ENCODE measurements at regions not wholly inside any gene's neighbourhood (a gene's known extent, or its start where the extent isn't known, plus 50 kb on each side); places are given as distances from the start of the nearest gene placed in this dataset.

GRCh38 chr21:38878379-38879179, 72.8 kb downstream of the ETS2 start:
- no peak for DNase-seq
- no peaks in the 10 kb centered on the region for H3K27me3 ChIP-seq
- H3K4me1 ChIP-seq, result peaks cover 12% of the 10 kb centered on the region; the same call in 1 of the 2 replicates
- TF ChIP-seq, protein P1, sequence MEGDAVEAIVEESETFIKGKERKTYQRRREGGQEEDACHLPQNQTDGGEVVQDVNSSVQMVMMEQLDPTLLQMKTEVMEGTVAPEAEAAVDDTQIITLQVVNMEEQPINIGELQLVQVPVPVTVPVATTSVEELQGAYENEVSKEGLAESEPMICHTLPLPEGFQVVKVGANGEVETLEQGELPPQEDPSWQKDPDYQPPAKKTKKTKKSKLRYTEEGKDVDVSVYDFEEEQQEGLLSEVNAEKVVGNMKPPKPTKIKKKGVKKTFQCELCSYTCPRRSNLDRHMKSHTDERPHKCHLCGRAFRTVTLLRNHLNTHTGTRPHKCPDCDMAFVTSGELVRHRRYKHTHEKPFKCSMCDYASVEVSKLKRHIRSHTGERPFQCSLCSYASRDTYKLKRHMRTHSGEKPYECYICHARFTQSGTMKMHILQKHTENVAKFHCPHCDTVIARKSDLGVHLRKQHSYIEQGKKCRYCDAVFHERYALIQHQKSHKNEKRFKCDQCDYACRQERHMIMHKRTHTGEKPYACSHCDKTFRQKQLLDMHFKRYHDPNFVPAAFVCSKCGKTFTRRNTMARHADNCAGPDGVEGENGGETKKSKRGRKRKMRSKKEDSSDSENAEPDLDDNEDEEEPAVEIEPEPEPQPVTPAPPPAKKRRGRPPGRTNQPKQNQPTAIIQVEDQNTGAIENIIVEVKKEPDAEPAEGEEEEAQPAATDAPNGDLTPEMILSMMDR (IDR thresholded peaks at IDR 0.05; ENCODE audit: low read depth, low read length), result no peak
- H3K9me3 ChIP-seq, result no peaks in the 10 kb centered on the region
- no peaks in the 10 kb centered on the region for H3K36me3 ChIP-seq
- H3K4me3 ChIP-seq (ENCODE audit: low read depth, low read length), result no peak overlapping the region

- no peaks in the 10 kb centered on the region for H3K27me3 ChIP-seq
- TF ChIP-seq, protein P1 (IDR thresholded peaks at IDR 0.05; ENCODE audit: low read depth, low read length), result no peak
- no peaks in the 10 kb centered on the region for H3K36me3 ChIP-seq
- no peaks in the 10 kb centered on the region for H3K9me3 ChIP-seq
- no peak overlapping the region for H3K4me3 ChIP-seq (ENCODE audit: low read depth, low read length)
- DNase-seq, result no peak
- H3K4me1 ChIP-seq, result peaks cover 12% of the 10 kb centered on the region; the same call in 1 of the 2 replicates
Observed at GRCh38 chr21:38875694-38876492, 70.2 kb downstream of the ETS2 start.

Measured in BE2C (cell line).